Right lobe of liver (tissue), 6 donors: ENCODE measurements at regions not wholly inside any gene's neighbourhood (a gene's known extent, or its start where the extent isn't known, plus 50 kb on each side); places are given as distances from the start of the nearest gene placed in this dataset.

Experiments
- ATAC-seq, 4 donors: fragments of 200-7000 bp; cut with Tn5 transposase; one replicate each; pipeline ENCODE4 v1.9.1; 2020; ENCODE audit warnings: mild to moderate bottlenecking in 4 of 4, moderate library complexity in 4 of 4
- DNase-seq, 3 donors: peaks; one replicate each; pipeline ENCODE4 v3.0.0-alpha.2; 2020
- H3K27ac ChIP-seq, 3 donors: fragments of 200-600 bp; one replicate each; pipeline ENCODE4 v1.8.0; 2022
- H3K27me3 ChIP-seq, 2 donors: fragments of 200-600 bp; one replicate each; pipeline ENCODE4 v1.8.0; 2022
- H3K36me3 ChIP-seq, 4 donors: fragments of 200-600 bp; sonication (generic) in 1 of 4; one replicate each; pipeline versions ENCODE4 v1.5.1 to v1.8.0; 2017 to 2022; ENCODE audit warnings: control low read depth in 1 of 4
- H3K4me1 ChIP-seq, 4 donors: fragments of 200-600 bp; sonication (generic) in 1 of 4; one replicate each; pipeline versions ENCODE4 v1.5.1 to v1.8.0; 2017 to 2022; ENCODE audit warnings: control low read depth in 1 of 4
- H3K4me3 ChIP-seq, 3 donors: fragments of 200-600 bp; one replicate each; pipeline ENCODE4 v1.8.0; 2022
- H3K9me3 ChIP-seq, 4 donors: fragments of 200-600 bp; sonication (generic) in 1 of 4; one replicate each; pipeline versions ENCODE4 v1.5.1 to v1.8.0; 2017 to 2022; ENCODE audit warnings: control low read depth in 1 of 4
- CTCF ChIP-seq, 4 donors: fragments of 200-600 bp in 3 of 4; fragments of 450-650 bp in 1 of 4; IDR thresholded peaks; one replicate each; pipeline versions ENCODE4 v1.5.1 to v1.8.0; 2016 to 2022; ENCODE audit warnings: antibody characterized with exemption in 4 of 4, mild to moderate bottlenecking in 2 of 4
- POLR2A ChIP-seq: fragments of 450-650 bp; IDR thresholded peaks from one replicate; pipeline ENCODE4 v1.6.1; 2017; ENCODE audit warnings: antibody characterized with exemption, mild to moderate bottlenecking
- WGBS: methylation state at CpG from one replicate; pipeline ENCODE4 v1.1.6; 2018; ENCODE audit warnings: low coverage, low lambda C conversion rate; ENCODE audit not compliant: insufficient coverage; ENCODE audit errors: missing lambda C conversion rate; 5-methylcytosine and 5-hydroxymethylcytosine counted together
- intact Hi-C, 2 donors: fragments of 100-400 bp; cut with DNase I; formaldehyde crosslinking; loops; one replicate each; pipeline versions ENCODE4 v1.11.2 to v1.14.1; 2022
- donor health status: DM: no; HTN: yes; CAD: no.
- donor health status: DM: no; HTN: no; CAD: no.
- donor health status: DM: no; HTN: no; CAD: no.
- donor health status: DM: no; HTN: yes; CAD: no.
- donor health status: DM: no; HTN: yes; CAD: no.

GRCh38 chr2:236744716-236745115 is 175.1 kb downstream of the ACKR3 start:
- no peaks in the 10 kb centered on the region for H3K4me1 ChIP-seq
- no peak for TF ChIP-seq POLR2A
- no peak for TF ChIP-seq CTCF (IDR thresholded peaks at IDR 0.05)
- 94% methylated on average over 1 of the region's 1 CpG for WGBS
- H3K4me3 ChIP-seq: no peak overlapping the region
- intact Hi-C loops: no loop called here
- H3K9me3 ChIP-seq: no peaks in the 10 kb centered on the region
- H3K27me3 ChIP-seq: no peaks in the 10 kb centered on the region
- DNase-seq: no peak
- ATAC-seq: no peak
- no peak overlapping the region for H3K27ac ChIP-seq
- no peaks in the 10 kb centered on the region for H3K36me3 ChIP-seq

GRCh38 chr2:236745420-236746210 is 176.0 kb downstream of the ACKR3 start:
- Histone ChIP-seq H3K27me3 (no peaks in the 10 kb centered on the region), H3K27ac (no peak overlapping the region), H3K4me1 (no peaks in the 10 kb centered on the region), H3K4me3 (no peak overlapping the region), H3K36me3 (no peaks in the 10 kb centered on the region), H3K9me3 (no peaks in the 10 kb centered on the region)
- no peak for TF ChIP-seq POLR2A
- no peak for TF ChIP-seq CTCF (IDR thresholded peaks at IDR 0.05)
- ATAC-seq (peak in 1 of 4 donors; percentile 43), DNase-seq (no peak)
- intact Hi-C loops: no loop called here
- 69% methylated on average over 5 of the region's 5 CpGs for WGBS

- Histone ChIP-seq H3K36me3 (no peaks in the 10 kb centered on the region), H3K27ac (no peak overlapping the region), H3K4me1 (no peaks in the 10 kb centered on the region), H3K4me3 (no peak overlapping the region), H3K9me3 (no peaks in the 10 kb centered on the region), H3K27me3 (no peaks in the 10 kb centered on the region)
- 91% methylated on average over 4 of the region's 11 CpGs for WGBS
- TF ChIP-seq POLR2A (no peak), CTCF (IDR thresholded peaks at IDR 0.05) (no peak)
- DNase-seq: no peak
- intact Hi-C loops: no loop called here
- no peak for ATAC-seq
These were observed 177.2 kb downstream of the ACKR3 start for GRCh38 chr2:236746833-236747232.

GRCh38 chr2:236747426-236747825 is 177.8 kb downstream of the ACKR3 start:
- Histone ChIP-seq H3K27ac (no peak overlapping the region), H3K4me3 (no peak overlapping the region), H3K9me3 (no peaks in the 10 kb centered on the region), H3K36me3 (no peaks in the 10 kb centered on the region), H3K4me1 (no peaks in the 10 kb centered on the region), H3K27me3 (no peaks in the 10 kb centered on the region)
- TF ChIP-seq CTCF (IDR thresholded peaks at IDR 0.05) (no peak), POLR2A (no peak)
- intact Hi-C loops: no loop called here
- ATAC-seq: no peak
- no peak for DNase-seq
- 91% methylated on average over 7 of the region's 7 CpGs for WGBS
